OCI-LY1 (cell line): ENCODE measurements at regions not wholly inside any gene's neighbourhood (a gene's known extent, or its start where the extent isn't known, plus 50 kb on each side); places are given as distances from the start of the nearest gene placed in this dataset.

Experiments
- H2AFZ ChIP-seq: fragments of 200-600 bp; sonication (generic), shearing (Covaris generic); 2 replicates; pipeline ENCODE4 v1.6.0; 2014; ENCODE audit warnings: antibody characterized with exemption, mild to moderate bottlenecking, low read length
- H3F3A ChIP-seq: fragments of 200-600 bp; sonication (generic), shearing (Covaris generic); 2 replicates; pipeline ENCODE4 v1.6.0; 2014; ENCODE audit warnings: mild to moderate bottlenecking, antibody characterized with exemption, low read length, moderate library complexity; ENCODE audit not compliant: insufficient read depth
- H3K27ac ChIP-seq: fragments of 200-600 bp; sonication (generic); 2 replicates; pipeline ENCODE4 v1.5.1; 2014; ENCODE audit warnings: low read length, mixed run types, mild to moderate bottlenecking, low read depth; ENCODE audit not compliant: poor library complexity, severe bottlenecking
- H3K27me3 ChIP-seq: fragments of 200-600 bp; sonication (generic); 2 replicates; pipeline ENCODE4 v1.6.0; 2014; ENCODE audit warnings: antibody characterized with exemption, mild to moderate bottlenecking, low read length, moderate library complexity; ENCODE audit not compliant: insufficient read depth
- H3K36me3 ChIP-seq: fragments of 200-600 bp; sonication (generic); 2 replicates; pipeline ENCODE4 v1.6.1; 2014; ENCODE audit warnings: mild to moderate bottlenecking, antibody characterized with exemption, low read length, moderate library complexity, mixed read lengths; ENCODE audit not compliant: insufficient read depth
- H3K4me1 ChIP-seq: fragments of 200-600 bp; sonication (generic); 2 replicates; pipeline ENCODE4 v1.5.1; 2014; ENCODE audit warnings: mild to moderate bottlenecking, low read length, moderate library complexity; ENCODE audit not compliant: insufficient read depth, severe bottlenecking
- H3K4me2 ChIP-seq: fragments of 200-600 bp; sonication (generic), shearing (Covaris generic); 2 replicates; pipeline ENCODE4 v1.6.1; 2014; ENCODE audit warnings: low read length
- H3K4me3 ChIP-seq: fragments of 200-600 bp; sonication (generic); 2 replicates; pipeline ENCODE4 v1.5.1; 2014; ENCODE audit warnings: low read length, low read depth, mild to moderate bottlenecking, mixed read lengths; ENCODE audit not compliant: poor library complexity, severe bottlenecking
- H3K79me2 ChIP-seq: fragments of 200-600 bp; shearing (Covaris generic); 2 replicates; pipeline ENCODE4 v1.6.1; 2016; ENCODE audit warnings: mixed run types, low read length, mixed read lengths; ENCODE audit not compliant: insufficient read depth
- H3K9ac ChIP-seq: fragments of 200-600 bp; sonication (generic), shearing (Covaris generic); 2 replicates; pipeline ENCODE4 v1.6.1; 2014; ENCODE audit warnings: mild to moderate bottlenecking, low read length, mixed read lengths
- H3K9me2 ChIP-seq: fragments of 200-600 bp; sonication (generic), shearing (Covaris generic); 2 replicates; pipeline ENCODE4 v1.6.1; 2014; ENCODE audit warnings: low read depth, mild to moderate bottlenecking, low read length, mixed read lengths
- H3K9me3 ChIP-seq: fragments of 200-600 bp; shearing (Covaris generic); 2 replicates; pipeline ENCODE4 v1.6.1; 2014; ENCODE audit warnings: low read length, mixed read lengths
- H4K20me1 ChIP-seq: fragments of 200-600 bp; sonication (generic), shearing (Covaris generic); 2 replicates; pipeline ENCODE4 v1.6.0; 2016; ENCODE audit warnings: mild to moderate bottlenecking, low read length; ENCODE audit not compliant: insufficient read depth
- EZH2 ChIP-seq: fragments of 200-600 bp; sonication (generic), shearing (Covaris generic); IDR thresholded peaks from 2 replicates; pipeline ENCODE4 v1.8.0; 2017; ENCODE audit warnings: borderline replicate concordance, mixed run types, mild to moderate bottlenecking, antibody characterized with exemption, low read length, moderate library complexity, mixed read lengths
- TF ChIP-seq, protein P1 (sequence below): fragments of 200-600 bp; sonication (generic), shearing (Covaris generic); IDR thresholded peaks from 2 replicates; pipeline ENCODE4 v1.5.1; 2017; ENCODE audit warnings: mild to moderate bottlenecking, antibody characterized with exemption, low read length, moderate library complexity, mixed read lengths

- no peak for TF ChIP-seq EZH2
- Histone ChIP-seq H4K20me1 (no peaks in the 10 kb centered on the region), H3K36me3 (no peaks in the 10 kb centered on the region), H3K4me3 (no peak overlapping the region), H3K27ac (no peak overlapping the region), H3K4me1 (peaks cover 6% of the 10 kb centered on the region), H3K79me2 (no peaks in the 10 kb centered on the region), H3K9me3 (no peaks in the 10 kb centered on the region), H3K9ac (no peak overlapping the region), H3K4me2 (no peak overlapping the region), H3F3A (no peaks in the 10 kb centered on the region), H3K9me2 (no peaks in the 10 kb centered on the region), H3K27me3 (no peaks in the 10 kb centered on the region), H2AFZ (no peak overlapping the region)
Measured at GRCh38 chr14:37936971-37937370, 270.7 kb upstream of the SSTR1 start.

DNA sequence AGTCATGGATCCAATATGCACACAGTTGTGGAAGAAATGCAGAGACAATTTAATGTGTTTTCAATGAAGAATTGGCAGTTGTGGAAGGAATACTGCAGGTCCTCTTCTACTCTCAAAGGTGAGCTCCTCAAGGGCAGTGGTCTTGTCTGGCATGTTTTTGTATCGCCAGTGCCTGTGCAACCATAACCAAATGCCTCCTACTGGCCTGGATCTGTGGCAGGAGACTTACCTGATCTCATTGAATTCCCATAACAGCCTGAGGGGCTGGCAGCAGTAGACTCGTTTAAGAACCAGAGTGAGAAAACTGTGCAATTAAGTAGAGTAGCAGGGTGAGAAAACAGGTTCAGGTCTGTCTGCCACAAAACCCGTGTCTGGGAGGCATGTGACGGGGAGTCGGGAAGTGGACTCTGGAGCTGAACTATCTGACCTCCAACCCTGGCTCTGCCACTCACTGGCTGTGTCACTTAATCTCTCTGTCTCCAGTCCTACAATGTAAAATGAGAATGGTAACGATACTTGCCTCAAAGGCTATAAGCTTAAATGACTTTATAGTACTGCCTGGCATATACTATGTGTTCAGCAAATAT is 268.2 kb upstream of the SSTR1 start:
- no peak overlapping the region for H3K4me2 ChIP-seq
- H3K9ac ChIP-seq, result no peak overlapping the region
- no peaks in the 10 kb centered on the region for H3K27me3 ChIP-seq
- H3K4me3 ChIP-seq, result no peak overlapping the region
- H3K9me3 ChIP-seq, result peaks cover 7% of the 10 kb centered on the region; the same call in 1 of the 2 replicates
- no peak overlapping the region for H2AFZ ChIP-seq
- H4K20me1 ChIP-seq, result no peaks in the 10 kb centered on the region
- H3K9me2 ChIP-seq, result no peaks in the 10 kb centered on the region
- H3K36me3 ChIP-seq, result no peaks in the 10 kb centered on the region
- TF ChIP-seq, protein P1, sequence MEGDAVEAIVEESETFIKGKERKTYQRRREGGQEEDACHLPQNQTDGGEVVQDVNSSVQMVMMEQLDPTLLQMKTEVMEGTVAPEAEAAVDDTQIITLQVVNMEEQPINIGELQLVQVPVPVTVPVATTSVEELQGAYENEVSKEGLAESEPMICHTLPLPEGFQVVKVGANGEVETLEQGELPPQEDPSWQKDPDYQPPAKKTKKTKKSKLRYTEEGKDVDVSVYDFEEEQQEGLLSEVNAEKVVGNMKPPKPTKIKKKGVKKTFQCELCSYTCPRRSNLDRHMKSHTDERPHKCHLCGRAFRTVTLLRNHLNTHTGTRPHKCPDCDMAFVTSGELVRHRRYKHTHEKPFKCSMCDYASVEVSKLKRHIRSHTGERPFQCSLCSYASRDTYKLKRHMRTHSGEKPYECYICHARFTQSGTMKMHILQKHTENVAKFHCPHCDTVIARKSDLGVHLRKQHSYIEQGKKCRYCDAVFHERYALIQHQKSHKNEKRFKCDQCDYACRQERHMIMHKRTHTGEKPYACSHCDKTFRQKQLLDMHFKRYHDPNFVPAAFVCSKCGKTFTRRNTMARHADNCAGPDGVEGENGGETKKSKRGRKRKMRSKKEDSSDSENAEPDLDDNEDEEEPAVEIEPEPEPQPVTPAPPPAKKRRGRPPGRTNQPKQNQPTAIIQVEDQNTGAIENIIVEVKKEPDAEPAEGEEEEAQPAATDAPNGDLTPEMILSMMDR, result no peak
- TF ChIP-seq EZH2, result no peak
- H3K79me2 ChIP-seq, result no peaks in the 10 kb centered on the region
- H3F3A ChIP-seq, result no peaks in the 10 kb centered on the region
- no peak overlapping the region for H3K27ac ChIP-seq
- no peaks in the 10 kb centered on the region for H3K4me1 ChIP-seq

DNA sequence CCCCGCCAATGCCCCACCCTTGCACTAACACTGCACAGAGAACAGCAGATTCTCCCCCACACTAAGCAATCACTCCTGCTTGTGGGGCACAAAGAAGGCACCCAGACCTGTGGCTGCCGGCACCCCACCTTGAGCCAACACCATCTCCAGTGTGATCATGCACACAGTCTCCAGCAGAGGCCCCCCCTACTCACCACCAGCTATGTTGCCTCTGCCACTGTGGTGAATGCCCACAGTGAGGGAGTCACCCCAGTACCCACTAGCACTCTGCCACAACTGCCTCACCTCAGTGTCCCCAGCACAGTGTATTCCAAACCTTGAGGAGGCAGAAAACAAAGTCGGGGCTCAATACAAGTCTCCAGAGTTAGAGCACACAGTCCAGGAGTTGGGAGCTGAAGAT is 261.7 kb upstream of the SSTR1 start:
- H3K4me2 ChIP-seq, result no peak overlapping the region
- H3K4me1 ChIP-seq, result no peaks in the 10 kb centered on the region
- H3K36me3 ChIP-seq, result no peaks in the 10 kb centered on the region
- no peak overlapping the region for H3K9ac ChIP-seq
- H3K4me3 ChIP-seq, result no peak overlapping the region
- H3K27me3 ChIP-seq, result no peaks in the 10 kb centered on the region
- no peaks in the 10 kb centered on the region for H3K9me2 ChIP-seq
- no peaks in the 10 kb centered on the region for H3K79me2 ChIP-seq
- TF ChIP-seq, protein P1, result no peak
- TF ChIP-seq EZH2, result no peak
- H2AFZ ChIP-seq, result no peak overlapping the region
- H3K9me3 ChIP-seq, result peaks cover 7% of the 10 kb centered on the region; the same call in 1 of the 2 replicates
- no peaks in the 10 kb centered on the region for H4K20me1 ChIP-seq
- H3K27ac ChIP-seq, result no peak overlapping the region
- H3F3A ChIP-seq, result no peaks in the 10 kb centered on the region

- Histone ChIP-seq H3K9ac (no peak overlapping the region), H3K9me3 (peaks cover 7% of the 10 kb centered on the region; the same call in 1 of the 2 replicates), H4K20me1 (no peaks in the 10 kb centered on the region), H3K9me2 (no peaks in the 10 kb centered on the region), H3K79me2 (no peaks in the 10 kb centered on the region), H3K4me1 (no peaks in the 10 kb centered on the region), H3K27me3 (no peaks in the 10 kb centered on the region), H3K36me3 (no peaks in the 10 kb centered on the region), H3K4me2 (no peak overlapping the region), H3K4me3 (no peak overlapping the region), H3K27ac (no peak overlapping the region), H3F3A (no peaks in the 10 kb centered on the region), H2AFZ (no peak overlapping the region)
- no peak for TF ChIP-seq EZH2
- TF ChIP-seq, protein P1, result no peak
Measured at GRCh38 chr14:37946819-37947218, 260.9 kb upstream of the SSTR1 start.
